HG03558 (cell line): ENCODE measurements at regions not wholly inside any gene's neighbourhood (a gene's known extent, or its start where the extent isn't known, plus 50 kb on each side); places are given as distances from the start of the nearest gene placed in this dataset.

ENCODE experiments used
- ATAC-seq: cut with Tn5 transposase; IDR thresholded peaks from one replicate; pipeline ENCODE4 v1.9.1; 2021; ENCODE audit warnings: moderate number of reproducible peaks; ENCODE audit not compliant: unreplicated experiment; ENCODE audit errors: extremely low read depth

GRCh38 chr18:44241020-44241419 lies 439.7 kb upstream of the SETBP1 start:
- ATAC-seq = no peak

GRCh38 chr18:44245019-44245418 lies 435.7 kb upstream of the SETBP1 start:
- no peak for ATAC-seq

GRCh38 chr18:44246001-44246400 lies 434.7 kb upstream of the SETBP1 start:
- ATAC-seq = no peak

- no peak for ATAC-seq
Measured at GRCh38 chr18:44258086-44258485, 422.6 kb upstream of the SETBP1 start.

- no peak for ATAC-seq
Measured at GRCh38 chr18:44258576-44258975, 422.1 kb upstream of the SETBP1 start.

GRCh38 chr18:44259610-44260009 lies 421.1 kb upstream of the SETBP1 start:
- ATAC-seq = no peak

- no peak for ATAC-seq
Measured at GRCh38 chr18:44265437-44265836, 415.3 kb upstream of the SETBP1 start.

- no peak for ATAC-seq
Measured at GRCh38 chr18:44273298-44273697, 407.4 kb upstream of the SETBP1 start.

GRCh38 chr18:44280479-44280878 lies 400.2 kb upstream of the SETBP1 start:
- no peak for ATAC-seq

- ATAC-seq = no peak
Measured at GRCh38 chr18:44286049-44286448, 394.6 kb upstream of the SETBP1 start.

- no peak for ATAC-seq
Measured at GRCh38 chr18:44290366-44290977, 390.2 kb upstream of the SETBP1 start.

GRCh38 chr18:44298566-44298965 lies 382.1 kb upstream of the SETBP1 start:
- ATAC-seq = no peak

- ATAC-seq = no peak
Measured at GRCh38 chr18:44309185-44309584, 371.5 kb upstream of the SETBP1 start.

- ATAC-seq = no peak
Measured at GRCh38 chr18:44320619-44321460, 359.8 kb upstream of the SETBP1 start.

- ATAC-seq = no peak
Measured at GRCh38 chr18:44321868-44322590, 358.7 kb upstream of the SETBP1 start.

GRCh38 chr18:44323125-44323524 lies 357.6 kb upstream of the SETBP1 start:
- no peak for ATAC-seq

- no peak for ATAC-seq
Measured at GRCh38 chr18:44324361-44324760, 356.3 kb upstream of the SETBP1 start.

GRCh38 chr18:44325903-44326635 lies 354.6 kb upstream of the SETBP1 start:
- ATAC-seq = no peak

- ATAC-seq = no peak
Measured at GRCh38 chr18:44331656-44332570, 348.8 kb upstream of the SETBP1 start.
